ENCODE measurements at regions not wholly inside any gene's neighbourhood (a gene's known extent, or its start where the extent isn't known, plus 50 kb on each side); places are given as distances from the start of the nearest gene placed in this dataset.

DNA sequence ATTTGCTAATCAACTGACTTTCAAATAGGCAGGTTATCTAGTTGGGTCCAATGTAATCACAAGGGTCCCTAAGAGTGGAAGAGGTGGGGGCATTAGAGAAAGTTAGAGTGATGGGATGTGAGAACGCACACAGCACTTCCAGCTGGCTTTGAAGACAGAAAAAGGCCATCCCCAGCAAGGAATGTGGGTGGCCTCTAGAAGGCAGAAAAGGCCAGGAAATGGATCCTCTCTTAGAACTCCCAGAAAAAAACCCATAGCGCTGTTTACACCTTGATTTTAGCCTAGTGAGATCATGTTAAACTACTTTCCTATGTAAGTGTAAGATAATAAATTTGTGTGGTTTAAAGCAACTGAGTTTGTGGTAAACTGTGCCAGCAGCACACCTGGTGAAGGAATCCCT lies 219.5 kb upstream of the HABP2 start:
- CTCF ChIA-PET = no interaction called here

DNA sequence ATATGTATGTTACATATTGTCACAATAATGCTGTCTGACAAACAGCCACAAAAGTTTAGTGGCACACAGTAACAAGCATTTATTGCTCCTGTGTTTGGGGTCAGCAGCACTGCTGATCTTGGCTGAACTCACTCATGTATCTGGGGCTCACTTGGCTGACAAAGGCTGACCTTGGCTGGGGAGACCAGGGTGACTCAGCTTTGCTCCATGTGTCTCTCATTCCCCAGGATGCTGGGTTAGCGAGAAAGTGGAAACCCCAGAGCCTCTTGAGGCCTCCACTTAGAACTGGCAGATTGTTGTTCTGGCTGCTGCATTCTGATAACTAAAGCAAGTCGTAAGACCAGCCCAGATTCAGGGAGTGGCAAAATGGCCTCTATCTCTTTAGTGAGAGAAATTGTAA lies 217.3 kb upstream of the HABP2 start:
- Mint-ChIP-seq H3K27me3 (no peaks in the 10 kb centered on the region), H3K4me1 (ENCODE audit: low read depth) (no peaks in the 10 kb centered on the region), H3K9me3 (no peaks in the 10 kb centered on the region), H3K36me3 (ENCODE audit: low read depth) (no peaks in the 10 kb centered on the region), H3K27ac (no peak overlapping the region), H3K4me3 (no peak overlapping the region)
- ATAC-seq (no peak), DNase-seq (no peak)
- intact Hi-C loops (cut with micrococcal nuclease) = no loop called here
- ChIA-PET CTCF (no interaction called here), POLR2A (no interaction called here)
- TF ChIP-seq, protein P1, sequence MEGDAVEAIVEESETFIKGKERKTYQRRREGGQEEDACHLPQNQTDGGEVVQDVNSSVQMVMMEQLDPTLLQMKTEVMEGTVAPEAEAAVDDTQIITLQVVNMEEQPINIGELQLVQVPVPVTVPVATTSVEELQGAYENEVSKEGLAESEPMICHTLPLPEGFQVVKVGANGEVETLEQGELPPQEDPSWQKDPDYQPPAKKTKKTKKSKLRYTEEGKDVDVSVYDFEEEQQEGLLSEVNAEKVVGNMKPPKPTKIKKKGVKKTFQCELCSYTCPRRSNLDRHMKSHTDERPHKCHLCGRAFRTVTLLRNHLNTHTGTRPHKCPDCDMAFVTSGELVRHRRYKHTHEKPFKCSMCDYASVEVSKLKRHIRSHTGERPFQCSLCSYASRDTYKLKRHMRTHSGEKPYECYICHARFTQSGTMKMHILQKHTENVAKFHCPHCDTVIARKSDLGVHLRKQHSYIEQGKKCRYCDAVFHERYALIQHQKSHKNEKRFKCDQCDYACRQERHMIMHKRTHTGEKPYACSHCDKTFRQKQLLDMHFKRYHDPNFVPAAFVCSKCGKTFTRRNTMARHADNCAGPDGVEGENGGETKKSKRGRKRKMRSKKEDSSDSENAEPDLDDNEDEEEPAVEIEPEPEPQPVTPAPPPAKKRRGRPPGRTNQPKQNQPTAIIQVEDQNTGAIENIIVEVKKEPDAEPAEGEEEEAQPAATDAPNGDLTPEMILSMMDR (IDR thresholded peaks at IDR 0.05) = no peak

More for the DNA sequence above, 219.5 kb upstream of the HABP2 start:
- Mint-ChIP-seq H3K9me3 (no peaks in the 10 kb centered on the region), H3K27me3 (no peaks in the 10 kb centered on the region), H3K36me3 (ENCODE audit: low read depth) (no peaks in the 10 kb centered on the region), H3K4me1 (ENCODE audit: low read depth) (no peaks in the 10 kb centered on the region), H3K27ac (no peak overlapping the region), H3K4me3 (no peak overlapping the region)
- POLR2A ChIA-PET = no interaction called here
- TF ChIP-seq, protein P1 (IDR thresholded peaks at IDR 0.05) = no peak
- DNase-seq (no peak), ATAC-seq (no peak)
- intact Hi-C loops (cut with micrococcal nuclease) = no loop called here

DNA sequence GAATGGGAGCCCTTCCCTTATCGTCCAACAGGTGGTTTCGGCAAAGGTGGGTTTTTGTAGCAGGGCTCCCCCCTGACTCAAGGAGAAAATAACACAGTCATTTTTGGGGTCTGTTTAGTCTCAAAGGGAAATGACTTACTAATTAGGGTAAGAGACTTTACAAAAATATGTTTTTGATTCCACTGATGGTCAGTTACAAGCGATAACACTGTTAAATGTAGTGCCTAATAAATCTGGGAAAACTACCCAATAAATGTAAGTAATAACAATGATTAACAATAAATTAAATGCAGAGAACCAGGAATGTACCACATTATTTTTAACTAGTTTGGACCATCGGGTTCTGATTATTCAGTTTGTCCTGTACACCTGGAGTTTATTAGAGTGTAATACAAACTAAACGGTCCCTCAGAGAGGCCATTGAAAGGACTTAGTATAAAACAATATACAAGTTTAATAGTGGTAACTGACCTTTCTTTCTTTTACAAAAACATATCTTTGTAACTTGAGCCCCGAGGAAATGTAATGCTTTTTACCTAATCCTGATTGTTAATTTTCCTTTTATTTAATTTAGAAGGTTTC lies 216.2 kb upstream of the HABP2 start:
- ChIA-PET CTCF (no interaction called here), POLR2A (no interaction called here)
- intact Hi-C loops (cut with micrococcal nuclease) = no loop called here
- TF ChIP-seq, protein P1 (IDR thresholded peaks at IDR 0.05) = no peak
- Mint-ChIP-seq H3K4me1 (ENCODE audit: low read depth) (no peaks in the 10 kb centered on the region), H3K4me3 (no peak overlapping the region), H3K27me3 (no peaks in the 10 kb centered on the region), H3K9me3 (no peaks in the 10 kb centered on the region), H3K36me3 (ENCODE audit: low read depth) (no peaks in the 10 kb centered on the region), H3K27ac (no peak overlapping the region)
- ATAC-seq (no peak), DNase-seq (no peak)

DNA sequence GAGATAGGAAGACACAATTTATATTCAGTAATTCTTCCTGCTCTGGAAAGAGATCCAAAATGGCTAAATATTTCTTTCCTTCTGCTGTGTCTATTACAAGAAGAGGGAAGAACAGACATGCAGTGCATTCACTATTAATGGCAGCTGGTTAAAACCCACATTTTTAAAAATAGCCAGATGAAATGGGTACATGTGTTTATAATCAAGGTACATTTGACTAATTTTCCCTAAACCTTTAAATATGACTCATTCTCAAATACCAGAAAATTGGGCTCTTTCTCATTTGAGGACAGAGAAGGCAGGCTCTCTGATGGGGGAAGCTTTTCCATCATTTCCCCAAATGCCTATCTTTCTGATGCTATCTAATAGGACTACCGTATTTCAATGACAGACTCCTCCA lies 215.7 kb upstream of the HABP2 start:
- no peaks in the 10 kb centered on the region for H3K27me3 Mint-ChIP-seq
- ChIA-PET CTCF (no interaction called here), POLR2A (no interaction called here)
- no peaks in the 10 kb centered on the region for H3K4me1 Mint-ChIP-seq (ENCODE audit: low read depth)
- H3K36me3 Mint-ChIP-seq (ENCODE audit: low read depth) = no peaks in the 10 kb centered on the region
- no peak overlapping the region for H3K27ac Mint-ChIP-seq
- H3K4me3 Mint-ChIP-seq = no peak overlapping the region
- intact Hi-C loops (cut with micrococcal nuclease) = no loop called here
- no peak for ATAC-seq
- no peaks in the 10 kb centered on the region for H3K9me3 Mint-ChIP-seq
- TF ChIP-seq, protein P1 (IDR thresholded peaks at IDR 0.05) = no peak
- no peak for DNase-seq

DNA sequence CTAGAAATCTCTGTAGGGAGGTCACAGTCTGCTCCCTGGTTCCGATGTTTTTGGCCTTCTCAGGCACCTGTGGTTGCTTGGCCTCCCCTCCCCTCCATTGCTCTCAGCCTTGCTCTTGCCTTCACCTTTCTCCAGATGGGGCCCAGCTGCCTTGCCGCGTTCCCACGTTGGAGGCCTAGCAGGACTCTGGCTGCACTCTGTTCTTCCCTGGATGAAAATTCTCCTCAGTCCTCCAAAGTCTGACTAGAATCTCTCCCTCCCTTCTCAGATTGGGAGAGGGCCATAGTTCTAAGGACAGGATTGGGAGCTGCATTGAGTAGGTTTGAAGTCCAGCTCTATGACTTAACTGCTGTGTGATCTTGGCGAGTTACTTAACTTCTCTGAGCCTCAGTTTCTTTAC lies 213.7 kb upstream of the HABP2 start:
- TF ChIP-seq, protein P1 (IDR thresholded peaks at IDR 0.05) = no peak
- no peak for ATAC-seq
- DNase-seq = no peak
- no peaks in the 10 kb centered on the region for H3K36me3 Mint-ChIP-seq (ENCODE audit: low read depth)
- H3K4me1 Mint-ChIP-seq (ENCODE audit: low read depth) = no peaks in the 10 kb centered on the region
- H3K9me3 Mint-ChIP-seq = no peaks in the 10 kb centered on the region
- no peaks in the 10 kb centered on the region for H3K27me3 Mint-ChIP-seq
- intact Hi-C loops (cut with micrococcal nuclease) = no loop called here
- ChIA-PET POLR2A (no interaction called here), CTCF (no interaction called here)
- no peak overlapping the region for H3K4me3 Mint-ChIP-seq
- H3K27ac Mint-ChIP-seq = no peak overlapping the region

Data from activated CD8-positive, alpha-beta T cell treated with anti-CD3 and anti-CD28 coated beads for 36 hours (primary cell).